K562 (cell line): ENCODE measurements at regions not wholly inside any gene's neighbourhood (a gene's known extent, or its start where the extent isn't known, plus 50 kb on each side); places are given as distances from the start of the nearest gene placed in this dataset.

Source experiments
- ATAC-seq: fragments of 200-7000 bp; cut with Tn5 transposase; 3 replicates; pipeline ENCODE4 v1.9.1; 2020; ENCODE audit warnings: moderate library complexity
- BruUV-seq: library from RNA; stranded (reverse); fragments of 400-500 nt; replicated peaks from 2 replicates; lab custom pipeline; 2021; lab: Mats Ljungman, UMichigan
- CTCF ChIA-PET: fragments of 300-600 bp; formaldehyde crosslinking; extraction: SDS; loops from one replicate; lab custom pipeline; 2021; ENCODE audit warnings: low intra/inter-chr PET ratio; lab: Yijun Ruan, JAX
- POLR2A ChIA-PET: fragments of 300-600, 350-650 bp; sonication (Branson Sonifier 250); formaldehyde crosslinking; extraction: SDS; loops from one replicate; lab custom pipeline; 2021; ENCODE audit warnings: antibody characterized with exemption, inconsistent platforms; lab: Yijun Ruan, JAX
- DNase-seq, 4 experiments: peaks; one replicate each; pipeline versions ENCODE4 v3.0.0 to v3.0.0-alpha.2; 2011 to 2018; ENCODE audit warnings: low spot score in 3 of 4, mixed read lengths in 3 of 4; ENCODE audit errors: extremely low read depth in 1 of 4
- FAIRE-seq: peaks from 2 replicates; lab custom pipeline; 2011; peaks lifted over from hg19 to GRCh38; lab: Jason Lieb, UNC
- H2AFZ ChIP-seq: 2 replicates; pipeline ENCODE4 v1.6.0; 2011; ENCODE audit warnings: low read depth, low read length, control low read depth, inconsistent platforms
- H3K27ac ChIP-seq: fragments of 200-600 bp; 3 replicates; pipeline ENCODE4 v1.8.0; 2011; ENCODE audit warnings: low read depth, mild to moderate bottlenecking, control low read depth, inconsistent platforms, low read length, moderate library complexity, mixed read lengths; ENCODE audit errors: extremely low read depth
- H3K27me3 ChIP-seq, 2 experiments: fragments of 300-600 bp in 1 of 2; 2 replicates in 1 of 2; 3 replicates in 1 of 2; pipeline versions ENCODE4 v1.6.0 to v1.8.0; 2011; ENCODE audit warnings: inconsistent platforms in 2 of 2, low read length in 2 of 2, mild to moderate bottlenecking in 1 of 2, mixed read lengths in 1 of 2, moderate library complexity in 1 of 2; ENCODE audit not compliant: control insufficient read depth in 2 of 2, insufficient read depth in 2 of 2
- H3K36me3 ChIP-seq: fragments of 300-600 bp; 3 replicates; pipeline ENCODE4 v1.8.0; 2011; ENCODE audit warnings: mild to moderate bottlenecking, low read length, inconsistent platforms; ENCODE audit not compliant: control insufficient read depth, insufficient read depth
- H3K4me1 ChIP-seq, 2 experiments: fragments of 200-600 bp in 1 of 2; replicated peaks in 1 of 2; 2 replicates in 1 of 2; 3 replicates in 1 of 2; pipeline versions ENCODE4 v1.5.1 to v1.8.0; 2011; ENCODE audit warnings: inconsistent platforms in 2 of 2, low read length in 2 of 2, mild to moderate bottlenecking in 1 of 2, mixed read lengths in 1 of 2, moderate library complexity in 1 of 2; ENCODE audit not compliant: control insufficient read depth in 2 of 2, insufficient read depth in 2 of 2
- H3K4me2 ChIP-seq: 2 replicates; pipeline ENCODE4 v1.6.1; 2011; ENCODE audit warnings: low read length, control low read depth, inconsistent platforms, mixed read lengths; ENCODE audit not compliant: insufficient read depth
- H3K4me3 ChIP-seq: fragments of 200-600 bp; sonication (generic), shearing (Covaris generic); 2 replicates; pipeline ENCODE4 v1.5.1; 2016; ENCODE audit warnings: control low read depth, inconsistent platforms
- H3K79me2 ChIP-seq: fragments of 200-600 bp; 3 replicates; pipeline ENCODE4 v1.8.0; 2011; ENCODE audit warnings: low read length, inconsistent platforms; ENCODE audit not compliant: control insufficient read depth, insufficient read depth
- H3K9ac ChIP-seq, 2 experiments: 2 replicates each; pipeline versions ENCODE4 v1.6.0 to v1.6.1; 2011; ENCODE audit warnings: low read depth in 2 of 2, low read length in 2 of 2, control low read depth in 1 of 2, inconsistent platforms in 1 of 2, mild to moderate bottlenecking in 1 of 2, mixed read lengths in 1 of 2; ENCODE audit not compliant: insufficient read depth in 1 of 2
- H3K9me1 ChIP-seq: one replicate; pipeline ENCODE4 v1.6.0; 2011; ENCODE audit warnings: inconsistent platforms, mild to moderate bottlenecking, low read length, moderate library complexity; ENCODE audit not compliant: control insufficient read depth, insufficient read depth
- H3K9me3 ChIP-seq: replicated peaks from 2 replicates; pipeline ENCODE4 v1.5.1; 2011; ENCODE audit warnings: low read depth, low read length, inconsistent platforms; ENCODE audit not compliant: control insufficient read depth, insufficient read depth
- H4K20me1 ChIP-seq: replicated peaks from 2 replicates; pipeline ENCODE4 v1.6.1; 2011; ENCODE audit warnings: low read length, inconsistent platforms, mixed read lengths; ENCODE audit not compliant: control insufficient read depth, insufficient read depth
- BRD4 ChIP-seq: fragments of 200-600 bp; sonication (generic); IDR thresholded peaks from 2 replicates; pipeline ENCODE4 v1.6.1; 2017; ENCODE audit warnings: inconsistent platforms
- CAMTA2 ChIP-seq: fragments of 250-450 bp; sonication (Bioruptor Pico); conservative IDR thresholded peaks from 2 replicates; pipeline ENCODE4 v1.5.1; 2022
- CC2D1A ChIP-seq: fragments of 450-650 bp; IDR thresholded peaks from 2 replicates; pipeline ENCODE4 v1.6.1; 2017; ENCODE audit warnings: mild to moderate bottlenecking
- EWSR1 ChIP-seq: fragments of 450-650 bp; IDR thresholded peaks from 2 replicates; pipeline ENCODE4 v1.6.1; 2018; ENCODE audit warnings: borderline replicate concordance, mild to moderate bottlenecking, low read depth, moderate library complexity; ENCODE audit not compliant: partially characterized antibody
- ILF3 ChIP-seq: fragments of 450-650 bp; IDR thresholded peaks from 2 replicates; pipeline ENCODE4 v1.6.1; 2018; ENCODE audit warnings: antibody characterized with exemption, mild to moderate bottlenecking, moderate library complexity, borderline replicate concordance
- KLF6 ChIP-seq: fragments of 250-450 bp; sonication (Bioruptor Pico); IDR thresholded peaks from 2 replicates; pipeline ENCODE4 v1.4.0; 2020; ENCODE audit warnings: mild to moderate bottlenecking, moderate library complexity, borderline replicate concordance
- LARP7 ChIP-seq: fragments of 450-650 bp; IDR thresholded peaks from 2 replicates; pipeline ENCODE4 v1.6.1; 2016
- LCOR ChIP-seq: sonication (generic); formaldehyde crosslinking; IDR thresholded peaks from 2 replicates; pipeline ENCODE4 v1.8.0; 2022; ENCODE audit warnings: mild to moderate bottlenecking, missing genetic modification reagents
- MAFK ChIP-seq: IDR thresholded peaks from 2 replicates; pipeline ENCODE4 v1.6.1; 2011; ENCODE audit warnings: low read length, improper control_type of control experiment
- NR4A1 ChIP-seq, 2 experiments: fragments of 250-450 bp in 1 of 2; fragments of 450-650 bp in 1 of 2; sonication (Bioruptor Pico) in 1 of 2; IDR thresholded peaks; 2 replicates each; pipeline versions ENCODE4 v1.4.0 to v1.6.1; 2016 to 2020; ENCODE audit warnings: mild to moderate bottlenecking in 2 of 2, missing compliant biosample characterization in 1 of 2, missing genetic modification characterization in 1 of 2, moderate library complexity in 1 of 2
- SP2 ChIP-seq: IDR thresholded peaks from 2 replicates; pipeline ENCODE4 v1.6.1; 2011; ENCODE audit warnings: mild to moderate bottlenecking, low read depth, low read length, moderate library complexity; ENCODE audit not compliant: poor library complexity, severe bottlenecking; ENCODE audit errors: extremely low read depth
- SRSF7 ChIP-seq: fragments of 200-400 bp; formaldehyde crosslinking; optimal IDR thresholded peaks from 2 replicates; pipeline ENCODE3; 2017; ENCODE audit warnings: mild to moderate bottlenecking, low read depth, low read length
- TBL1XR1 ChIP-seq, 2 experiments: IDR thresholded peaks; 2 replicates each; pipeline ENCODE4 v1.6.1; 2012; ENCODE audit warnings: improper control_type of control experiment in 2 of 2, low read length in 2 of 2, mild to moderate bottlenecking in 1 of 2
- TGIF2 ChIP-seq: sonication (generic); formaldehyde crosslinking; IDR thresholded peaks from 2 replicates; pipeline ENCODE4 v1.8.1; 2022; ENCODE audit warnings: mild to moderate bottlenecking, missing genetic modification reagents, moderate library complexity
- ZNF589 ChIP-seq: fragments of 200-800 bp; sonication (Bioruptor generic); IDR thresholded peaks from 2 replicates; pipeline ENCODE4 v1.6.1; 2016; ENCODE audit warnings: low read depth, missing genetic modification characterization, missing compliant biosample characterization
- ZNF77 ChIP-seq: fragments of 250-450 bp; sonication (Bioruptor Pico); IDR thresholded peaks from 2 replicates; pipeline ENCODE4 v1.5.0; 2020
- WGBS: fragments of 100-300 bp; shearing (Covaris generic); methylation state at CpG from one replicate; pipeline ENCODE4 v1.1.6; 2016; ENCODE audit warnings: low coverage, mixed read lengths; ENCODE audit not compliant: insufficient coverage; ENCODE audit errors: missing lambda C conversion rate; 5-methylcytosine and 5-hydroxymethylcytosine counted together
- in situ Hi-C: fragments of 300-500 bp; cut with MboI; formaldehyde crosslinking; loops from 4 replicates; pipeline ENCODE4 v1.15.0; 2018; ENCODE audit warnings: inconsistent platforms, mixed read lengths
- intact Hi-C: fragments of 100-400 bp; cut with micrococcal nuclease; formaldehyde crosslinking; loops from 2 replicates; pipeline ENCODE4 v1.14.2; 2022
- TF ChIP-seq, protein P1 (sequence below): fragments of 450-650 bp; formaldehyde crosslinking; IDR thresholded peaks from 2 replicates; pipeline ENCODE4 v1.4.0; 2020; ENCODE audit warnings: mild to moderate bottlenecking, mixed read lengths
- TF ChIP-seq, protein P2 (sequence below), 3 experiments: IDR thresholded peaks in 2 of 3; conservative IDR thresholded peaks in 1 of 3; 2 replicates each; pipeline ENCODE4 v1.5.1; 2011 to 2012; ENCODE audit warnings: low read length in 3 of 3, mild to moderate bottlenecking in 3 of 3, control low read depth in 2 of 3, improper control_type of control experiment in 1 of 3, inconsistent platforms in 1 of 3, low read depth in 1 of 3, mixed read lengths in 1 of 3, moderate library complexity in 1 of 3; ENCODE audit not compliant: insufficient read depth in 2 of 3
- TF ChIP-seq, protein P3 (sequence below): fragments of 250-450 bp; sonication (Bioruptor Pico); IDR thresholded peaks from 2 replicates; pipeline ENCODE4 v1.8.0; 2021; ENCODE audit warnings: borderline replicate concordance, mild to moderate bottlenecking, moderate library complexity; ENCODE audit not compliant: poor library complexity, severe bottlenecking

DNA sequence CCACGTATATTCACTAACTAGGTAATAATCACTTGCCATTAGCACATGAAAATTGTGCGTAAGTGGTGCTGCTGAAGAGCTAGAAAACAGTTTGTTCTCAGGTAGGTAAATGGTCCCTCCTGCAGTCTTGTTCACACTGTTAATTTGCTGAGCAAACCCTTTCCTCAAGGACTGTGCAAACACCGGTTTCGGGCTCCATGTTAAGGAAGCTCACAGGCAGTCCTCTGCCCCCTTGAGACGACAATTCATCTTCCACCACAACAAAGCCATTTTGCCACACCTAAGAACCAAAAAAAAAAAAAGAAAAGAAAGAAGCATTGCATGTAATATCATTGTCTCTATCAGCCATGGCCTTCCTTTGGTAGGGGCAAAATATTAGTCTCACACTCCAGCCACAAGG is 193.9 kb downstream of the BCL11A start (continued):
- no peak for TF ChIP-seq EWSR1
- TF ChIP-seq ZNF77 (CRISPR knock-in tag): no peak
- TF ChIP-seq, protein P1, sequence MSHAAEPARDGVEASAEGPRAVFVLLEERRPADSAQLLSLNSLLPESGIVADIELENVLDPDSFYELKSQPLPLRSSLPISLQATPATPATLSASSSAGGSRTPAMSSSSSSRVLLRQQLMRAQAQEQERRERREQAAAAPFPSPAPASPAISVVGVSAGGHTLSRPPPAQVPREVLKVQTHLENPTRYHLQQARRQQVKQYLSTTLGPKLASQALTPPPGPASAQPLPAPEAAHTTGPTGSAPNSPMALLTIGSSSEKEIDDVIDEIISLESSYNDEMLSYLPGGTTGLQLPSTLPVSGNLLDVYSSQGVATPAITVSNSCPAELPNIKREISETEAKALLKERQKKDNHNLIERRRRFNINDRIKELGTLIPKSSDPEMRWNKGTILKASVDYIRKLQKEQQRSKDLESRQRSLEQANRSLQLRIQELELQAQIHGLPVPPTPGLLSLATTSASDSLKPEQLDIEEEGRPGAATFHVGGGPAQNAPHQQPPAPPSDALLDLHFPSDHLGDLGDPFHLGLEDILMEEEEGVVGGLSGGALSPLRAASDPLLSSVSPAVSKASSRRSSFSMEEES (CRISPR knock-in tag): no peak
- TF ChIP-seq BRD4: no peak
- TF ChIP-seq CC2D1A: no peak
- no peak for TF ChIP-seq MAFK

DNA sequence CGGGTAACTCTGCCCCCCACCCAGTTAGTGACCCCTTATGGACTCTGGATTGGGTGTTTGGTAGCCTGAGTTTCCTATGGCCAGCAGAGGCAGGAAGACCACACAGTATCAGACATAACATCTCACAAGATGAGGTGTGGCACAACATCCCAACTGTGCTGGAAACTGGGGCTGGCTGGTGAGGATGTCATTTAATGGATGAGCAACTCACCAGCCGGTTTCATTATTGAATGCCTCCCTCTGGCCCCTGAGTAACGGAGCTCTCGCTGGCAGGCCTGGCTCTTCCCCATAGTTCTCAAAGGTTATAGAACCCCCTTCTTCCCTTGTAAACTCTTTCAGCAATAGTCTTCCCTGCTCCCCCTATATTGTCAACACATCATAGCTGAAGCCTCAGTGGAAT is 195.0 kb downstream of the BCL11A start:
- no peak for FAIRE-seq
- CTCF ChIA-PET: no interaction called here
- Histone ChIP-seq H3K79me2 (no peaks in the 10 kb centered on the region), H4K20me1 (no peaks in the 10 kb centered on the region), H3K9ac (no peak overlapping the region), H2AFZ (no peak overlapping the region), H3K4me3 (no peak overlapping the region), H3K27ac (no peak overlapping the region), H3K9me1 (no peaks in the 10 kb centered on the region), H3K9me3 (no peaks in the 10 kb centered on the region), H3K4me2 (no peak overlapping the region), H3K36me3 (no peaks in the 10 kb centered on the region), H3K4me1 (no peaks in the 10 kb centered on the region), H3K27me3 (peaks cover 3 to 4% of the 10 kb centered on the region in 2 experiments; a peak in 1 of 5 replicates)
- intact Hi-C loops (no loop called here), in situ Hi-C loops (no loop called here)
- no peak for DNase-seq
- 0% methylated on average over 4 of the region's 4 CpGs for WGBS
- POLR2A ChIA-PET: interaction anchor here (0.6 kb wide), 1 partner anchor 95 kb away, joined by 3 read pairs; no protein-coding TSS in a partner anchor
- no peak for ATAC-seq
- BruUV-seq: no TSS peak
- TF ChIP-seq SP2 (no peak), NR4A1 (CRISPR knock-in tag; IDR thresholded peaks at IDR 0.05) (no peak), NR4A1 (tag; IDR thresholded peaks at IDR 0.05) (no peak), ILF3 (no peak), LARP7 (no peak), ZNF589 (CRISPR knock-in tag) (no peak), SRSF7 (no peak), TBL1XR1 (IDR thresholded peaks at IDR 0.05; ENCODE audit: low read length in 2 of 2) (no peak), LCOR (CRISPR knock-in tag) (no peak), TGIF2 (no peak), CAMTA2 (CRISPR knock-in tag) (no peak), KLF6 (no peak)
- TF ChIP-seq, protein P2, sequence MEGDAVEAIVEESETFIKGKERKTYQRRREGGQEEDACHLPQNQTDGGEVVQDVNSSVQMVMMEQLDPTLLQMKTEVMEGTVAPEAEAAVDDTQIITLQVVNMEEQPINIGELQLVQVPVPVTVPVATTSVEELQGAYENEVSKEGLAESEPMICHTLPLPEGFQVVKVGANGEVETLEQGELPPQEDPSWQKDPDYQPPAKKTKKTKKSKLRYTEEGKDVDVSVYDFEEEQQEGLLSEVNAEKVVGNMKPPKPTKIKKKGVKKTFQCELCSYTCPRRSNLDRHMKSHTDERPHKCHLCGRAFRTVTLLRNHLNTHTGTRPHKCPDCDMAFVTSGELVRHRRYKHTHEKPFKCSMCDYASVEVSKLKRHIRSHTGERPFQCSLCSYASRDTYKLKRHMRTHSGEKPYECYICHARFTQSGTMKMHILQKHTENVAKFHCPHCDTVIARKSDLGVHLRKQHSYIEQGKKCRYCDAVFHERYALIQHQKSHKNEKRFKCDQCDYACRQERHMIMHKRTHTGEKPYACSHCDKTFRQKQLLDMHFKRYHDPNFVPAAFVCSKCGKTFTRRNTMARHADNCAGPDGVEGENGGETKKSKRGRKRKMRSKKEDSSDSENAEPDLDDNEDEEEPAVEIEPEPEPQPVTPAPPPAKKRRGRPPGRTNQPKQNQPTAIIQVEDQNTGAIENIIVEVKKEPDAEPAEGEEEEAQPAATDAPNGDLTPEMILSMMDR (IDR thresholded peaks at IDR 0.05 in 2 of 3, conservative IDR thresholded peaks at IDR 0.05 in 1 of 3; ENCODE audit: insufficient read depth in 2 of 3, low read depth in 1 of 3, low read length in 3 of 3): no peak
- TF ChIP-seq, protein P3, sequence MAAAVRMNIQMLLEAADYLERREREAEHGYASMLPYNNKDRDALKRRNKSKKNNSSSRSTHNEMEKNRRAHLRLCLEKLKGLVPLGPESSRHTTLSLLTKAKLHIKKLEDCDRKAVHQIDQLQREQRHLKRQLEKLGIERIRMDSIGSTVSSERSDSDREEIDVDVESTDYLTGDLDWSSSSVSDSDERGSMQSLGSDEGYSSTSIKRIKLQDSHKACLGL (CRISPR knock-in tag): no peak
